ENCODE measurements at regions not wholly inside any gene's neighbourhood (a gene's known extent, or its start where the extent isn't known, plus 50 kb on each side); places are given as distances from the start of the nearest gene placed in this dataset.

GRCh38 chr1:163406772-163407171 lies 85.0 kb downstream of the NUF2 start:
- no peak for DNase-seq (ENCODE audit: low read depth)

GRCh38 chr1:163408262-163408661 lies 86.5 kb downstream of the NUF2 start:
- DNase-seq (ENCODE audit: low read depth) = no peak

DNA sequence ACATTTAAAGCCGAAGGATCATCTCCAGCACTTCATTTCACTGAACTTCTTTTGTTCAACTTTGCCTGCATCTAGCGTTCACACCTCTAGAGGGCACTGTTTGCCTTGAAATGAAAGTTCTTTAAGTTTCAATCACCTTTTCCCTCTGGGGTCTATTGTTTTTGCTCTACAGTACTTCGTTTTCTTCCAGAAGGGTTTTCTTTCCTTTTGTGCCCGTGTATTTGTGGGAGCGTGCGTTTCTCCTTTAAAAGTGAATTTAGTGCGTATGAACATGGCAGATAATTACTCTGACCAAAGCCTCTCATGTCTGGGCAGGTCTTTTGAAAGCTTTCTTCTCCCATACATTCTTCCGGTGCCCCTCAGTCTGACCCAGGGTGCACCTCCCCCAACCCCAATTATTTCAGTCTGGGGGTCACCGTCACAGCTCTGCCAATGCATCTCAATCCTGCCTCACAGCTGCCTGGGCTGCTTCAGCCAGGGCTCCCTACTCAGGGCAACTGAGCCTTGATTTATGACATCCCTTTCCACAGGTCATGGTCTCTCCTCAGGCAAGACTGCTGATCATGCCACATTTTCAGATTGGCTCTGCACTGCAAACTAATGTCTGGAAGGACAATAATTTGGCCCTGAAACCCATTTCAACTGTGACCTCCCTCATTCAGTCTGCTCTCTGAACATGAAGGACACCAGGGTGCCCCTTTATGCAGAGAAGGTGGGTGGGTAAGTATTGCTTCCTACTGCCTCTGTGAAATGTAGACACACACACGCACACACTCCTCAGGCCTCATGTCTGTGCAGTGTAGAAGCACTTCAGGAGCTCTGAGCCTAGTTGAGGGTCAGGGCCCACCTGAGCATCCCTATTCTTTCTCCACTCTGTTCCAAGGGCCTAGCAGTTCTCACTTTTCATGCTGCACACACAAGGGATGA lies 88.6 kb downstream of the NUF2 start:
- DNase-seq (ENCODE audit: low read depth) = peak; percentile 49

- DNase-seq (ENCODE audit: low read depth) = no peak
Observed at GRCh38 chr1:163412221-163412620, 90.5 kb downstream of the NUF2 start.

GRCh38 chr1:163414778-163415177 lies 93.0 kb downstream of the NUF2 start:
- no peak for DNase-seq (ENCODE audit: low read depth)

DNA sequence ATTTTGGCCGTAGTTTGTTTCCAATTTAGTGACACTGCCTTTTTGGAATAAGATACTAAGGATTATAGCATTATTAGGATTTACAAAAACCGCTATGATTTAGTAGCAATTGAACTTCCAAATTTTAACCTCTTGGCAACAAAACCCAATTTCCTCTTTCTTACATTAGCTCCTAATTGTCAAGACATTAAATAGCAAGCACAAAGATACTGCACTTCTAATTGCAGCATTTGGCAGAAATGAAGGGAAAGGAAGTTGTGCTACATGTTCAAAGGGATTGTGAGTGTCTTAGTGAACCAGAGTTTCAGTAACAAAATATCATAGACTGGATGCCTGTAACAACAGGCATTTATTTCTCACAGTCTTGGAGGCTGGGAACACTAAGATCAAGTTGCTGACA lies 99.9 kb downstream of the NUF2 start:
- DNase-seq (ENCODE audit: low read depth) = no peak

- no peak for DNase-seq (ENCODE audit: low read depth)
Observed at GRCh38 chr1:163422738-163423404, 101.1 kb downstream of the NUF2 start.

DNA sequence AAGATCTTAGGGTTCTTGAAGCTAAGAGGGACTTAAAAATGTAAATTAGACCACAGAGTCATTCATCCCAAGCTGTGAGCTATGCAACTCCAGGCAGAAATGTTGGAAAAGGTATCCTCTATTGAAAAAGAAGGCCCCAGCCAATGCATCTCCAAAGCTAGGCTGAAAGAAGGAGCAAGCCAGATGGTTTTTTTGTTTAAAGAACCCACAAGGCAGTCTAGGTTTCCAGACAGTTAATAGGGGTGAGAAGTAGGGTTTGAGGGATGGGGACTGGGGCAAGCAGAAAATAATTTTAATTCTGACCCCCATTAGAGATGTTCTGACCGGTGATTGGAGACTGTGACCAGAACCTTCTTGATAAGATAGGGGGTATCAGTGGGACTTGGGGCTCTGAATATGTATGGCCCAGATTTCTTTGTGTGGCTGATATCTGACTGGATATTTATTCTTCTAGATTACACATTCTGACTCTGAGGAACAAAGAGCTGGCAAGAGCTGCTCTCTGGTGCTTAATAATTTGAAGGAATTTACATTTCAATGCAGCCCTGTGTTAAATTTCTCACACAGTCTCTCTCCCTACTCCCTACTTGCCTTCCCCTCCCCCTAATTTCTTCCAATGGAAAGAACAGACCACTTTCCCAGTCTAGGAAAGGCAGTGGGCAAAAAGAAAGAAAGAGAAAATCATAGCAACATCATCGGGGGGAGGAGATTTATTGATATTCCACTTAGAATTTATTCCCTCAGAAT lies 104.9 kb downstream of the NUF2 start:
- DNase-seq (ENCODE audit: low read depth) = no peak

GRCh38 chr1:163427279-163427678 lies 105.5 kb downstream of the NUF2 start:
- no peak for DNase-seq (ENCODE audit: low read depth)

DNA sequence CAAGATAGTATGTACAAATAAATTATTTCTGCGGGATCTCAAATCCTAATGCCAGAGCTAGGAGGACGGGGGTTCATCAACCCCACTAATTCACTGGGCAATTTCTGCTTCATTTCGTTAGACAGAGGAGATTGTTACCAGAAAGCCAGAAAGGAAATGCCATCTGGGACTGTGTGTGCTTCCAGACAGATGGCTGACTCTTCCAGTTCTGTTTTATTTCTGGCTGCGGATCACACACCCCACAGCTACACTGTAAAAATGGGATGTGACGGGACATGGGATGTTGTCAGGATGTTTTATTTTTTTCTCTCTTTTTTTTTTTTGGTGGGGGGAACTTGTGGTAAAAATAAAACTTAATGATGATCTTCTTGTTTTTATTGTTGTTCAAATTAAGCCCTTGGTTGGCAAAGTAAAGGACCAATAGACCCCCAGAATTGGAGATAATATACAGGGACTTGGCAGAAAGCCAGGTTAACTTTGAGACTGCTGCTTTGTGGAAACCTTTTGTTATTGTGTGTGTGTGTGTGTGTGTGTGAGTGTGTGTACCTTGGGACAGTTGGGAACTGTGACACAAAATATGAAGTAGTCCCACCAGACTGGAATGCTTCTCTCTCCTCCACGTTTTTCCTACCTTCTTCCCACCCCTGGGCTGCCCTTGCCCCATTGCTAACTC lies 114.5 kb downstream of the NUF2 start:
- DNase-seq (ENCODE audit: low read depth) = no peak

GRCh38 chr1:163439471-163439870 lies 117.7 kb downstream of the NUF2 start:
- no peak for DNase-seq (ENCODE audit: low read depth)

GRCh38 chr1:163440090-163440489 lies 118.3 kb downstream of the NUF2 start:
- DNase-seq (ENCODE audit: low read depth) = no peak

- DNase-seq (ENCODE audit: low read depth) = no peak
Observed at GRCh38 chr1:163442231-163442879, 120.6 kb downstream of the NUF2 start.

- DNase-seq (ENCODE audit: low read depth) = no peak
Observed at GRCh38 chr1:163442895-163443294, 121.1 kb downstream of the NUF2 start.

- no peak for DNase-seq (ENCODE audit: low read depth)
Observed at GRCh38 chr1:163443863-163444262, 122.1 kb downstream of the NUF2 start.

GRCh38 chr1:163444665-163445064 lies 122.9 kb downstream of the NUF2 start:
- no peak for DNase-seq (ENCODE audit: low read depth)

- DNase-seq (ENCODE audit: low read depth) = no peak
Observed at GRCh38 chr1:163450986-163451385, 129.2 kb downstream of the NUF2 start.

GRCh38 chr1:163459539-163459938 lies 137.8 kb downstream of the NUF2 start:
- DNase-seq (ENCODE audit: low read depth) = no peak

- no peak for DNase-seq (ENCODE audit: low read depth)
Observed at GRCh38 chr1:163467289-163467688, 145.5 kb downstream of the NUF2 start.

GRCh38 chr1:163471779-163472650 lies 150.3 kb downstream of the NUF2 start:
- DNase-seq (ENCODE audit: low read depth) = no peak

All from EH (cell line).